GM19023 (cell line): ENCODE measurements at regions not wholly inside any gene's neighbourhood (a gene's known extent, or its start where the extent isn't known, plus 50 kb on each side); places are given as distances from the start of the nearest gene placed in this dataset.
"Not testable (repeated sequence)": the region's sequence is repeated elsewhere in the genome, so short reads cannot be mapped to it uniquely, and the experiment has no call there.

Source experiments
- ATAC-seq: cut with Tn5 transposase; IDR thresholded peaks from one replicate; pipeline ENCODE4 v1.9.1; 2021; ENCODE audit warnings: mild to moderate bottlenecking, moderate library complexity; ENCODE audit not compliant: unreplicated experiment

GRCh38 chr5:148880197-148880596 lies 53.8 kb downstream of the ADRB2 start:
- no peak for ATAC-seq

- ATAC-seq, result no peak
Observed at GRCh38 chr5:148880696-148881095, 54.3 kb downstream of the ADRB2 start.

- no peak for ATAC-seq
Observed at GRCh38 chr5:148882332-148882731, 55.9 kb downstream of the ADRB2 start.

- no peak for ATAC-seq
Observed at GRCh38 chr5:148884339-148885020, 58.1 kb downstream of the ADRB2 start.

GRCh38 chr5:148887123-148887881 lies 60.9 kb downstream of the ADRB2 start:
- no peak for ATAC-seq

- not testable (repeated sequence) for ATAC-seq
Observed at GRCh38 chr5:148889936-148890335, 63.5 kb downstream of the ADRB2 start.

- not testable (repeated sequence) for ATAC-seq
Observed at GRCh38 chr5:148895441-148895840, 69.0 kb downstream of the ADRB2 start.

- no peak for ATAC-seq
Observed at GRCh38 chr5:148897842-148898241, 71.4 kb downstream of the ADRB2 start.

- ATAC-seq, result no peak
Observed at GRCh38 chr5:148898413-148899075, 72.1 kb downstream of the ADRB2 start.

- no peak for ATAC-seq
Observed at GRCh38 chr5:148899993-148900392, 73.6 kb downstream of the ADRB2 start.

GRCh38 chr5:148902478-148902877 lies 76.1 kb downstream of the ADRB2 start:
- ATAC-seq, result no peak

GRCh38 chr5:148903587-148903986 lies 77.2 kb downstream of the ADRB2 start:
- ATAC-seq, result no peak

- ATAC-seq, result no peak
Observed at GRCh38 chr5:148904440-148904839, 78.0 kb downstream of the ADRB2 start.

- ATAC-seq, result no peak
Observed at GRCh38 chr5:148905541-148905940, 79.1 kb downstream of the ADRB2 start.

GRCh38 chr5:148906968-148907367 lies 80.6 kb downstream of the ADRB2 start:
- ATAC-seq, result no peak

- no peak for ATAC-seq
Observed at GRCh38 chr5:148909040-148909439, 82.6 kb downstream of the ADRB2 start.

- ATAC-seq, result no peak
Observed at GRCh38 chr5:148909766-148910165, 83.4 kb downstream of the ADRB2 start.

GRCh38 chr5:148910216-148910615 lies 83.8 kb downstream of the ADRB2 start:
- no peak for ATAC-seq

GRCh38 chr5:148910686-148911361 lies 84.4 kb downstream of the ADRB2 start:
- no peak for ATAC-seq

- ATAC-seq, result no peak
Observed at GRCh38 chr5:148911386-148911785, 85.0 kb downstream of the ADRB2 start.

- ATAC-seq, result no peak
Observed at GRCh38 chr5:148912146-148912545, 85.7 kb downstream of the ADRB2 start.
